Cardiac fibroblast (primary cell): ENCODE measurements at regions not wholly inside any gene's neighbourhood (a gene's known extent, or its start where the extent isn't known, plus 50 kb on each side); places are given as distances from the start of the nearest gene placed in this dataset.

ENCODE experiments used
- DNase-seq, 2 donors: peaks; one replicate each; pipeline versions ENCODE4 v3.0.0 to v3.0.0-alpha.2; 2010; ENCODE audit warnings: low read depth in 2 of 2
- H3K4me3 ChIP-seq, 2 donors: replicated peaks in 1 of 2; 1 replicate in 1 of 2; 2 replicates in 1 of 2; pipeline ENCODE4 v1.5.1; 2011; ENCODE audit warnings: low read depth in 2 of 2, low read length in 2 of 2, mild to moderate bottlenecking in 2 of 2, moderate library complexity in 1 of 2
- TF ChIP-seq, protein P1 (sequence below): IDR thresholded peaks from one replicate; pipeline ENCODE4 v1.5.1; 2011; ENCODE audit warnings: low read depth, mild to moderate bottlenecking, low read length, inconsistent platforms

DNA sequence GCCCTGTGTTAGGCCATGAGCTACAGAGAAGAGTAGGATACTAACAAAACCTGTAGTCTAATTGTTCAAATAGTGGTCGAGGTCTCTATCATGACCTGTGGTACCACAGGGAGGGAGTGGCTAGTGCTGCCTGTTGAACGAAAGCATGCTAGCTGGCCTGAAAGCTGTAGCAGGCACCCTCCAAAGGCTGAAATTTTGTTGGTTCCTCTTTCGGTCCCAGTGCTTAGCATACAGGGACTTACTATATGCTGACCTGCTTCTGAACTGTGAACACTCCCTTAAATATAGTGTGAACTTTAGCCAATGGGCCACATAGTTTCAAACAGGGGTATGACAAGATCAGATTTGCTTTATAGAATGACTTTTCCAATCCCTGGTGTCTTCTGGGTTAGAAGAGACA lies 113.4 kb downstream of the PJA1 start:
- DNase-seq, result no peak
- TF ChIP-seq, protein P1, sequence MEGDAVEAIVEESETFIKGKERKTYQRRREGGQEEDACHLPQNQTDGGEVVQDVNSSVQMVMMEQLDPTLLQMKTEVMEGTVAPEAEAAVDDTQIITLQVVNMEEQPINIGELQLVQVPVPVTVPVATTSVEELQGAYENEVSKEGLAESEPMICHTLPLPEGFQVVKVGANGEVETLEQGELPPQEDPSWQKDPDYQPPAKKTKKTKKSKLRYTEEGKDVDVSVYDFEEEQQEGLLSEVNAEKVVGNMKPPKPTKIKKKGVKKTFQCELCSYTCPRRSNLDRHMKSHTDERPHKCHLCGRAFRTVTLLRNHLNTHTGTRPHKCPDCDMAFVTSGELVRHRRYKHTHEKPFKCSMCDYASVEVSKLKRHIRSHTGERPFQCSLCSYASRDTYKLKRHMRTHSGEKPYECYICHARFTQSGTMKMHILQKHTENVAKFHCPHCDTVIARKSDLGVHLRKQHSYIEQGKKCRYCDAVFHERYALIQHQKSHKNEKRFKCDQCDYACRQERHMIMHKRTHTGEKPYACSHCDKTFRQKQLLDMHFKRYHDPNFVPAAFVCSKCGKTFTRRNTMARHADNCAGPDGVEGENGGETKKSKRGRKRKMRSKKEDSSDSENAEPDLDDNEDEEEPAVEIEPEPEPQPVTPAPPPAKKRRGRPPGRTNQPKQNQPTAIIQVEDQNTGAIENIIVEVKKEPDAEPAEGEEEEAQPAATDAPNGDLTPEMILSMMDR, result no peak
- no peak overlapping the region for H3K4me3 ChIP-seq

DNA sequence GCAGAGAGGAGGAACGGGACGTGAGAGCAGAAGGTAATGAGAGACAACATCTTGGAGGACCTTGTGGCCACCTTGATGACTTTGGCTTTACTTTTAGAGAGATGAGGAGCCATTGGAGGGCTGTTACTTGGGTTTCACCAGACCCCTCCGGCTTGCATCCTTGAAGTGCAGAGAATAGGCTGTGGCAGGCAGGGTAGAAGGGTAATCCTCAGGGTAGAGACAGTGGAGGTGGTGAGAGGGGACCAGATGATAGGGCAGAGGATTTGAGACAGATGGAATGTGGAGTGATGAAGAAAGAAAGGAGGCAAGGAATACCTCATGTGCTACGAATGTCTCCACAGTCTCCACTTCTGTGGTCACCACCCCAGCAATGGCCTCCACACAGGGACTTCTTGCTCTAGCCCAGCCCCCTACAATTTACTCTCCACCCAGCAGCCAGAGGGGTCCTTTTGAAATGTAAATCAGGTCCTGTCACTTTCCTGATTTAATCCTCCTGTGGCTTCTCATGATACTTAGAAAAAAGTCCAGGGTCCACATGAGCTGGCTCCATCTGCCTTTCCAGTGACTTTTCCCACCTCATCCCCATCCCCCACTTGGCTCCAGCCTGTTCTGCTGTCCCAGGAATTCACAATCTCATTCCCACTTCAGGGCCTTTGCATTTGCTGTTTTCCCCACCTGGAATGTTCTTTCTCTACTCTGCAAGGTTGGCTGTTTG lies 115.0 kb downstream of the PJA1 start:
- TF ChIP-seq, protein P1, result no peak
- DNase-seq, result no peak
- H3K4me3 ChIP-seq, result no peak overlapping the region

DNA sequence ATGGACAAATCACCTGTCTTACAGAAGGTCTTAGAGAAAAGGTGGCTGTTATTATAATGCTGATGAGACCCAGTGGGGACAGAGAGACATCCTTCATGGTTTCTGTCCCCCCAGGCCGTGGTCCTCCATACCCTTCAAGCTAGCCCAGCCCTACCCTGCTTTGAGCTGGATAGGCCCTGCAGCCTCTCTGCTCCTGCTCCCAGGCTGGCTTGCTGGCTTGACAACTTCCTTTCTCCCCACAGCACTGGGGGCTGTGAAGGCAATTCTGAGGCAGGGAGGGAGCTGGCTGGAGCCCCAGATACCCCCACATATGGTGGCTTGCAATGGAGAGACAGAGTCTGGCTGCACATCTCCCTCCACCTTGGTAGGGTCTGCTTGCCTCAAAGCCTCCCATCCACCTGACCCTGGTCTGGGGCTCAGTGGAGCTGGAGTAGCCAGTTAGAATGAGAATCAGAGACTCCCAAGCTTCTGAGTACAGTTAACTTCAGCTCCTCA lies 118.2 kb downstream of the PJA1 start:
- DNase-seq, result no peak
- no peak overlapping the region for H3K4me3 ChIP-seq
- TF ChIP-seq, protein P1, result no peak

DNA sequence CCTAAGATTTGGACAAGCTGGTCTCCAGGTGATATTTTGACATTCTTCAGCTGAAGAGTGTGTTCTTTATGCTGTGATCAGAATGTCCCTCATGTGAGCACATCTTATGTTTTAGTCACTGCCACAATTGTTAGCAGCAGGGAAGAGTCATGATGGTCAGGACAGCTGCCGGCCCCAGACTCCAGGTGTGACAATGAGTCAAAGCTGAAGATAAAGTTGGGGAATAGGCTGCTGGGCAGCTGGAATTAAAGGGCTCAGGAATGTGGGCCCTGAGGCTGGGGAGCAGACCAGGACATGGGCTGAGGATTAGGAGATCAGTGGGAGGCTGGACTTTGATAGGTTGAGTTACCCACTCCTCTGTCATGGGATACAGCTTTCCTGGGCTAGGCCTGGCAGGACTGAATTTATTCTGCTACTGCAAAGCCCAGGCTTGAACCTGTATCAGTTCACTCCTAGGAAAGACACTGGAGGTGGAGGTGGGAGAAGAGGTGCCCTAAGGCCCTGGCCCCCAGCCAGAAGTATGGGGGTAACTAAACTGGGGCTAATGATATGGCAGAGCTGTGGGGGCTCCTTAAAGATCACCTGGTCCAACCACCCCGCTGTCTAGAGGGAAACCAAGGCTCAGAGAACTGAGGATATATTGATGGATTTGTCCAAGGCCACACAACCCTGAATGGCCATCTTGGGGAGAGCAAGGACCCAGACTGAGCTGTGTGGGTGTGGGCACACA lies 119.5 kb downstream of the PJA1 start:
- no peak overlapping the region for H3K4me3 ChIP-seq
- TF ChIP-seq, protein P1, result no peak
- DNase-seq, result no peak

DNA sequence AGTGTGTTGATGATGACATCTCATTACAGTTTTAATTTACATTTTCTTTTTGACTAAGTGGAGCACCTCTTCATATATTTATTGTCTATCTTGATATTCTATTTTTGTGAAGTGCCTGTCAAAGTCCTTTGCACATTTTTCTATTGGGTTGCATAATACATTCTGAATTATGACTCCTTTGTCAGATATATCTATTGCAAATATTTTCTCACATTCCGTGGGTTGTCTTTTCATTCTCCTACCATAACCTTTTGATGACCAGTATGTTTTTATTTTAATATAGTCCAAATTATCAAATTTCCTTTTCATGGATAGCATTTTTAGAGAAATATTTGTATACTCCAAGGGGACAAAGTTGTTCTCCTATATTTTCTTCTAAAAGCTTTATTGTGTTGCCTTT lies 126.4 kb downstream of the PJA1 start:
- H3K4me3 ChIP-seq, result no peak overlapping the region
- DNase-seq, result no peak
- TF ChIP-seq, protein P1, result no peak

DNA sequence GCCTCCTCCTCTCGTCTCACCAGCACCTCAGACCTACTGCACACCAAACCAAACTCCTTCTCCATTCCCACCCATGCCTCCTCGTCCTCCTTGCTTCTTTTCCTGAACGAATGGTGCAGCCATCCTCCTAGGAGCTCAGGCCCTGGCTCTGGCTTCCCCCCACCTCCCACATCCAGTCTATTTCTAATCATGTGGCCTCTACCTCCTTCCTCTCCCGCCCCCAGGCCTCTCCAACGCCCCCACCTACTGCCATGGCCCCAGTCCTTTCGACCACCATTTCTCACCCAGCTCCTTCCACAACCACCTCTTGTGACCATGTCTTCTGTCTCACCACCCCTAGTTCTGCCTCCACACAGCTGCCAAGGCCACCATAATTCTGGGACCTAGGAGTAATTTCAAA lies 127.1 kb downstream of the PJA1 start:
- no peak for DNase-seq
- TF ChIP-seq, protein P1, result no peak
- no peak overlapping the region for H3K4me3 ChIP-seq
